Neural crest cell (in vitro differentiated cells): ENCODE measurements at regions not wholly inside any gene's neighbourhood (a gene's known extent, or its start where the extent isn't known, plus 50 kb on each side); places are given as distances from the start of the nearest gene placed in this dataset.

Experiments used
- DNase-seq: peaks from one replicate; pipeline ENCODE4 v3.0.0; 2021; ENCODE audit warnings: low read depth, mixed read lengths, low spot score
- H3K27ac Mint-ChIP-seq: one replicate; pipeline ENCODE4 v1.8.0; 2021; ENCODE audit warnings: mild to moderate bottlenecking, mixed read lengths; ENCODE audit not compliant: unreplicated experiment
- H3K27me3 Mint-ChIP-seq: 2 replicates; pipeline ENCODE4 v1.8.0; 2021; ENCODE audit warnings: low read depth, mild to moderate bottlenecking, mixed read lengths
- H3K36me3 Mint-ChIP-seq: 2 replicates; pipeline ENCODE4 v1.8.0; 2021; ENCODE audit warnings: low read depth, mild to moderate bottlenecking, mixed read lengths
- H3K4me1 Mint-ChIP-seq: 2 replicates; pipeline ENCODE4 v1.8.0; 2021; ENCODE audit warnings: mixed read lengths
- H3K4me3 Mint-ChIP-seq: one replicate; pipeline ENCODE4 v1.8.0; 2021; ENCODE audit warnings: mild to moderate bottlenecking, mixed read lengths
- H3K9me3 Mint-ChIP-seq: 2 replicates; pipeline ENCODE4 v1.8.0; 2021; ENCODE audit warnings: mixed read lengths
- CTCF ChIP-seq: fragments of 200-600 bp; sonication (generic); conservative IDR thresholded peaks from 2 replicates; pipeline ENCODE4 v1.5.0; 2021; ENCODE audit warnings: antibody characterized with exemption, mild to moderate bottlenecking

GRCh38 chr1:61597601-61598000 is 127.3 kb downstream of the TM2D1 start:
- no peaks in the 10 kb centered on the region for H3K36me3 Mint-ChIP-seq
- no peaks in the 10 kb centered on the region for H3K27me3 Mint-ChIP-seq
- peaks cover 2% of the 10 kb centered on the region for H3K9me3 Mint-ChIP-seq
- no peak overlapping the region for H3K4me3 Mint-ChIP-seq
- no peak for DNase-seq
- H3K4me1 Mint-ChIP-seq = no peaks in the 10 kb centered on the region
- TF ChIP-seq CTCF = no peak
- no peak overlapping the region for H3K27ac Mint-ChIP-seq

- TF ChIP-seq CTCF = no peak
- no peaks in the 10 kb centered on the region for H3K4me1 Mint-ChIP-seq
- H3K36me3 Mint-ChIP-seq = no peaks in the 10 kb centered on the region
- peaks cover 5% of the 10 kb centered on the region for H3K27me3 Mint-ChIP-seq
- DNase-seq = no peak
- H3K4me3 Mint-ChIP-seq = no peak overlapping the region
- H3K27ac Mint-ChIP-seq = no peak overlapping the region
- H3K9me3 Mint-ChIP-seq = peaks cover 2% of the 10 kb centered on the region
Observed at GRCh38 chr1:61593331-61593730, 131.6 kb downstream of the TM2D1 start.

- TF ChIP-seq CTCF = no peak
- no peak overlapping the region for H3K27ac Mint-ChIP-seq
Observed at GRCh38 chr1:61591351-61591750, 133.6 kb downstream of the TM2D1 start.

GRCh38 chr1:61588736-61589672 is 135.9 kb downstream of the TM2D1 start:
- H3K27me3 Mint-ChIP-seq = peaks cover 8% of the 10 kb centered on the region
- no peaks in the 10 kb centered on the region for H3K4me1 Mint-ChIP-seq
- H3K4me3 Mint-ChIP-seq = no peak overlapping the region
- H3K27ac Mint-ChIP-seq = no peak overlapping the region
- peak; percentile 88 for TF ChIP-seq CTCF
- no peaks in the 10 kb centered on the region for H3K36me3 Mint-ChIP-seq
- no peaks in the 10 kb centered on the region for H3K9me3 Mint-ChIP-seq
- peak; percentile 66 for DNase-seq

More at GRCh38 chr1:61591351-61591750, 133.6 kb downstream of the TM2D1 start:
- H3K4me1 Mint-ChIP-seq = no peaks in the 10 kb centered on the region
- H3K36me3 Mint-ChIP-seq = no peaks in the 10 kb centered on the region
- DNase-seq = no peak
- no peak overlapping the region for H3K4me3 Mint-ChIP-seq
- peaks cover 5% of the 10 kb centered on the region for H3K27me3 Mint-ChIP-seq
- H3K9me3 Mint-ChIP-seq = no peaks in the 10 kb centered on the region

- DNase-seq = no peak
- Mint-ChIP-seq H3K4me3 (no peak overlapping the region), H3K9me3 (no peaks in the 10 kb centered on the region), H3K27ac (no peak overlapping the region), H3K4me1 (no peaks in the 10 kb centered on the region), H3K27me3 (peaks cover 7% of the 10 kb centered on the region), H3K36me3 (no peaks in the 10 kb centered on the region)
- TF ChIP-seq CTCF = no peak
Observed at GRCh38 chr1:61585714-61586113, 139.2 kb downstream of the TM2D1 start.
